ENCODE measurements at regions not wholly inside any gene's neighbourhood (a gene's known extent, or its start where the extent isn't known, plus 50 kb on each side); places are given as distances from the start of the nearest gene placed in this dataset.
"Not testable (repeated sequence)": the region's sequence is repeated elsewhere in the genome, so short reads cannot be mapped to it uniquely, and the experiment has no call there.

DNA sequence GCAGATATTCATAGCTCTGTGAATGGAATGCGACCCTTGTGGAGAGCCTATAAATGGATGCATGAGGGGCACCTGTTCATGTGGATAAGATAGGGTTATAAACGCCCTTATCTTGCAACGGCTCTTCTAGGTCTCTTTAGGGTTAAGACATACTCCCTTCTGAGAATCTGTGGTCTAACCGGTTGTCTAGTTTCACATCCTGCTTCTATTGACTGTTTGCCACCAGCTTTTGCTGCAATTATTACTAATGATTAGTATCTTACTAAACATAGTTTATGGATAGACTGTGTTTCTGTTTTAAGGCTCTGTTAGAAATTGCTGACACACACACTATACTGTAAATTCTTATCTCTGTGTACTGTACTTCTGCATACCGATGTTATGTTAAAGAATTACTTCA lies 198.9 kb upstream of the CYLC2 start:
- H3K9ac ChIP-seq (ENCODE audit: low read depth, low read length): no peak overlapping the region
- no peaks in the 10 kb centered on the region for H3K36me3 ChIP-seq (ENCODE audit: insufficient read depth, low read length)
- no peaks in the 10 kb centered on the region for H3K4me1 ChIP-seq (ENCODE audit: insufficient read depth, low read length)
- no peaks in the 10 kb centered on the region; the same call in 1 of the 2 replicates for H3K9me3 ChIP-seq (ENCODE audit: control insufficient read depth, insufficient read depth, low read length)

DNA sequence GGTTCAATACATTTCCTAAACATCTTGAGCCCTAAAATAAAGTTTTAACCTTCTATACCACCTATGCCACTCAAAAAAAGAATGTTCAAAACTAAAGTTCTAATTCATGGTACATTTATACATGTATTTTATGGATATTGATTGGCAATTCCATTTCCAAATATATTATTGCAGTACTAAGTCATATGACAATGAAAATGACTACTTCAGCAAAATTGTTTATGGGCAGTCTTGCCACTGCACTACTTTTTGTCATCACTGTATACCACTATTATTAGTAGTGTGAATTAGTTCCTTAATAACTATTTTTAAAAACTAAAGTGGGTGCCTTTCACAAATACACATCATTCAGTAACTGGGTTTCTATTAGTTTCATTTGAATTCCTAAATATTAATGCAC lies 199.6 kb upstream of the CYLC2 start:
- Histone ChIP-seq H3K9ac (ENCODE audit: low read depth, low read length) (no peak overlapping the region), H3K9me3 (ENCODE audit: control insufficient read depth, insufficient read depth, low read length) (no peaks in the 10 kb centered on the region; the same call in 1 of the 2 replicates), H3K36me3 (ENCODE audit: insufficient read depth, low read length) (no peaks in the 10 kb centered on the region), H3K4me1 (ENCODE audit: insufficient read depth, low read length) (no peaks in the 10 kb centered on the region)

DNA sequence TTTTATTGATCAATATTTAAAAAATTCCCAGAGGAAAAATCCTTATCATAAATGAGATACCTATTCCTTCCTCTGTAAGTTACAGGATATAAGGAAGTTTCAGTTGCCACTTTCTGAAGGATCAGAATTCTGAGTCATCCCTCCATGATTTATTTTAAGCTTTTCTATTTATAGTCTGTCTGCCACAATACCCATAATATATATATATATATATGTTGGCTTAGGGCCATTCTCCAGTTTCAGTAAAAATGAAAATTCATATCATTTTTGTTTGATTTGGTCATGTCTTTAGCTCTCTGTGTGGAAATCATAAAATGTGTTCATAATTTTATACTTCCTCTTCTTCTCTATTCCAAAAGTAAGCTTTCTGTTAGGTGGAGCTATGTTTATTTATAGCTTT lies 215.8 kb upstream of the CYLC2 start:
- Histone ChIP-seq H3K36me3 (ENCODE audit: insufficient read depth, low read length) (no peaks in the 10 kb centered on the region), H3K9me3 (ENCODE audit: control insufficient read depth, insufficient read depth, low read length) (no peaks in the 10 kb centered on the region), H3K9ac (ENCODE audit: low read depth, low read length) (no peak overlapping the region), H3K4me1 (ENCODE audit: insufficient read depth, low read length) (no peaks in the 10 kb centered on the region)

DNA sequence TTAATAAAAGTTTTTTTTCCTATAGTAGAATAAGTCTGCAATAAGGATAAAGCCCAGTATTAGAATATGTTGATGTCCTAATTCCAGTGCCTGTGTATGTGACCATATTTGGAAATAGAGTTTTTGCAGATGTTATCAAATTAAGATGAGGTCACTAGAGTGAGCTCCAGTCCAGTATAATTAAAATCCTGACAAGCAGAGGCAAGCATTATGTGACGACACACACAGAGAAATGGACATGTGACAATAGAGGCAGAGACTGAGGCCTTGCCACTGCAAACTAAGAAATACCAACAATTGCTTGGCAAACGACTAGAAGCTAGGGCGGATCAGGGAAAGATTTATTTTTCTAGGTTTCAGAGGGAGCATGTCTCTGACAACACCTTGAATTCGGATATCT lies 216.4 kb upstream of the CYLC2 start:
- Histone ChIP-seq H3K9ac (ENCODE audit: low read depth, low read length) (no peak overlapping the region), H3K36me3 (ENCODE audit: insufficient read depth, low read length) (no peaks in the 10 kb centered on the region), H3K9me3 (ENCODE audit: control insufficient read depth, insufficient read depth, low read length) (no peaks in the 10 kb centered on the region), H3K4me1 (ENCODE audit: insufficient read depth, low read length) (no peaks in the 10 kb centered on the region)

- H3K9ac ChIP-seq (ENCODE audit: low read depth, low read length): no peak overlapping the region
- H3K9me3 ChIP-seq (ENCODE audit: control insufficient read depth, insufficient read depth, low read length): no peaks in the 10 kb centered on the region
- H3K4me1 ChIP-seq (ENCODE audit: insufficient read depth, low read length): no peaks in the 10 kb centered on the region
- no peaks in the 10 kb centered on the region for H3K36me3 ChIP-seq (ENCODE audit: insufficient read depth, low read length)
These were observed 224.4 kb upstream of the CYLC2 start for GRCh38 chr9:102770704-102771103.

DNA sequence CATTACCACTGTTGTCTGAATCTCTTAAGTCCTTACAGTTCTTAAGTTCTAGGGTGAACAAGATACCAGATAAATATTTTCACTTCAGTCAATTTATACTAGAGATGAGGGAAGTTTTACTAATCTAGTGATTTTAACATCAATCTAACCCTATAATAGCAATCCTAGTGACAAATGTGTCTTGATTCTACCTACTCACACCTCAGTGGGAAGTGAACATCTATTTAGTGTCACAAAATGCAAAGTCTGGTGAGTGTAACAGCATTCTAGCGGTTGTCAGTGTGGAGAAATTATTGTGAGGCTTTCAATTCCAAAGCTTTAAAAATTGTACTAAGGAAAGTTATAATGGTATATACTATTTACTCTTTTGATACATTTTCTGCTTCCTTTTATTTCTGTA lies 225.8 kb upstream of the CYLC2 start:
- no peaks in the 10 kb centered on the region for H3K36me3 ChIP-seq (ENCODE audit: insufficient read depth, low read length)
- H3K9me3 ChIP-seq (ENCODE audit: control insufficient read depth, insufficient read depth, low read length): no peaks in the 10 kb centered on the region
- H3K4me1 ChIP-seq (ENCODE audit: insufficient read depth, low read length): no peaks in the 10 kb centered on the region
- no peak overlapping the region for H3K9ac ChIP-seq (ENCODE audit: low read depth, low read length)

GRCh38 chr9:102768002-102768401 lies 227.1 kb upstream of the CYLC2 start:
- Histone ChIP-seq H3K36me3 (ENCODE audit: insufficient read depth, low read length) (no peaks in the 10 kb centered on the region), H3K9me3 (ENCODE audit: control insufficient read depth, insufficient read depth, low read length) (no peaks in the 10 kb centered on the region), H3K4me1 (ENCODE audit: insufficient read depth, low read length) (no peaks in the 10 kb centered on the region), H3K9ac (ENCODE audit: low read depth, low read length) (no peak overlapping the region)

GRCh38 chr9:102767076-102767475 lies 228.1 kb upstream of the CYLC2 start:
- no peaks in the 10 kb centered on the region for H3K36me3 ChIP-seq (ENCODE audit: insufficient read depth, low read length)
- H3K9ac ChIP-seq (ENCODE audit: low read depth, low read length): no peak overlapping the region
- H3K4me1 ChIP-seq (ENCODE audit: insufficient read depth, low read length): no peaks in the 10 kb centered on the region
- H3K9me3 ChIP-seq (ENCODE audit: control insufficient read depth, insufficient read depth, low read length): no peaks in the 10 kb centered on the region

DNA sequence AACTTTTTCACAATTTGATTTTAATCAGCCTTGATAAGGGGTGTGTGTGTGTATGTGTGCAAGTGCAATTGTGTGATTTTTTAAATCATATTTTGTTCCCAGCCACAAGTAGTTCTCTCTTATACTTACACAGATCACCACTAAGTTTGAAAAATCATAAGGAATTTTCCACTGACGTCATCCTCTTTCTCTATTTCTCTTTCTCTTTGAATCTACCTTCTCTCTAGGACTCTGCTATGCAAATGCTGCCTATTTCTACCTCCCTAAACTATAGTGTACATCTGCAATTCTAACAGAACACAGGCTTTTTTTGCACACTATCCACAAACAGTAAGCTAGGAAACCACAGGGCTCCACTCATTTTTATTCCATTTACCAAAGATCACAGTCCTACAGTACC lies 254.6 kb upstream of the CYLC2 start:
- no peak overlapping the region for H3K9ac ChIP-seq (ENCODE audit: low read depth, low read length)

GRCh38 chr9:102728946-102729345 lies 266.2 kb upstream of the CYLC2 start:
- no peaks in the 10 kb centered on the region for H3K36me3 ChIP-seq (ENCODE audit: insufficient read depth, low read length)
- H3K9me3 ChIP-seq (ENCODE audit: control insufficient read depth, insufficient read depth, low read length): peaks cover 3% of the 10 kb centered on the region; the same call in 1 of the 2 replicates
- no peak overlapping the region for H3K9ac ChIP-seq (ENCODE audit: low read depth, low read length)
- no peaks in the 10 kb centered on the region for H3K4me1 ChIP-seq (ENCODE audit: insufficient read depth, low read length)

More for the DNA sequence above, 254.6 kb upstream of the CYLC2 start:
- no peaks in the 10 kb centered on the region for H3K9me3 ChIP-seq (ENCODE audit: control insufficient read depth, insufficient read depth, low read length)
- H3K4me1 ChIP-seq (ENCODE audit: insufficient read depth, low read length): no peaks in the 10 kb centered on the region
- no peaks in the 10 kb centered on the region for H3K36me3 ChIP-seq (ENCODE audit: insufficient read depth, low read length)

DNA sequence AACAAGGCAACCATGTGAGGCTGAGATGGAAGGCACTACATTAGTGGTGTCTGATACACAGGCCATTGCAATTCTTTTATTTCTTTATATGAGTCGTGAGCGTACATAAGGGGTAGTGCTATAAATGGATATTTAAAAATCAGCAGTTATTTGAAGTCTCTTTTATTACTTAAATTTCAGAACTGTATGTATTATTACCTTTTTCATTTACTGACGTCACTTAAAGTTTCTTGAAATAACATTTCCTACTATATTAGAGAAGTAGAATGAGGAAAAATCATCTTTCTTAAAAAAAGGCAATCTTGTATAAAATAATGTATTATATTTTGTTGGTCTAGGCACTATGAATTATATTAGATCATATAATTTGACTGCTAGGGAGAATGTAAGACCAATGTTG lies 280.9 kb upstream of the CYLC2 start:
- H3K9me3 ChIP-seq (ENCODE audit: control insufficient read depth, insufficient read depth, low read length): peaks cover 7% of the 10 kb centered on the region
- no peaks in the 10 kb centered on the region for H3K4me1 ChIP-seq (ENCODE audit: insufficient read depth, low read length)
- no peaks in the 10 kb centered on the region for H3K36me3 ChIP-seq (ENCODE audit: insufficient read depth, low read length)
- H3K9ac ChIP-seq (ENCODE audit: low read depth, low read length): no peak overlapping the region

DNA sequence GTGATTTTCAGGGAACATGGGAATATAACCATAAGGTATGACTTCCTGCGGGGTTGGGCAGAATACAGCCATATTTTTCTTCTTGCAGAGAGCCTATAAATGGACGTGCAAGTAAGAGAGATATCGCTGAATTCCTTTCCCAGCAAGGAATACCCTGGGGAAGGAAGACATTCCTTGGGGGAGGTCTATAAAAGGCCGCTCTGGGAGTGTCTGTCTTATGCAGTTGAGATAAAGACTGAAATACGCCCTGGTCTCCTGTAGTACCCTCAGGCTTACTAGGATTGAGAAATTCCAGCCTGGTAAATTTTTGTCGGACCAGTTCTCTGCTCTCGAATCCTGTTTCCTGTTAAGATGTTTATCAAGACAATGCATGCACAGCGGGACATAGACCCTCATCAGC lies 282.2 kb upstream of the CYLC2 start:
- H3K9ac ChIP-seq (ENCODE audit: low read depth, low read length); H3K9me3 ChIP-seq (ENCODE audit: control insufficient read depth, insufficient read depth, low read length); H3K36me3 ChIP-seq (ENCODE audit: insufficient read depth, low read length); H3K4me1 ChIP-seq (ENCODE audit: insufficient read depth, low read length): not testable (repeated sequence)

DNA sequence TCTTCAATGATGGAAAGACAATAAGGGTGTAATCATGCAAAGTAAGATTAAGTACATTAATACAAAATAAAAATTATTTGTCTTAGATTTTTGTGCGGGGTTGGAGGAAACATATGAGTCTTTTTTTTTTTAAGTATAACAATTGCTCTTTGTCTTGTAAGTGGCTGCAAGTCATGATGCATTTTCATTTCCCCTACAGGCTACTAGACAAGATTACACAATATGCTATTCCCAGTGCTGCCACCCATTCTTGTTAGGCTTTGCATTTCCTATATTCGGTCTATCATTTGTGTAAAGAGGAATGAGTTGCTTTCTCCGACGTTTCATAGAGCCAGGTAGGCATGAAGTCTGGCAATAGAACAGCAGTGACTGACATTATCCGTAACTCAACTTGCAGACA lies 294.2 kb upstream of the CYLC2 start:
- no peak overlapping the region for H3K9ac ChIP-seq (ENCODE audit: low read depth, low read length)
- no peaks in the 10 kb centered on the region for H3K9me3 ChIP-seq (ENCODE audit: control insufficient read depth, insufficient read depth, low read length)
- no peaks in the 10 kb centered on the region for H3K4me1 ChIP-seq (ENCODE audit: insufficient read depth, low read length)
- H3K36me3 ChIP-seq (ENCODE audit: insufficient read depth, low read length): no peaks in the 10 kb centered on the region

DNA sequence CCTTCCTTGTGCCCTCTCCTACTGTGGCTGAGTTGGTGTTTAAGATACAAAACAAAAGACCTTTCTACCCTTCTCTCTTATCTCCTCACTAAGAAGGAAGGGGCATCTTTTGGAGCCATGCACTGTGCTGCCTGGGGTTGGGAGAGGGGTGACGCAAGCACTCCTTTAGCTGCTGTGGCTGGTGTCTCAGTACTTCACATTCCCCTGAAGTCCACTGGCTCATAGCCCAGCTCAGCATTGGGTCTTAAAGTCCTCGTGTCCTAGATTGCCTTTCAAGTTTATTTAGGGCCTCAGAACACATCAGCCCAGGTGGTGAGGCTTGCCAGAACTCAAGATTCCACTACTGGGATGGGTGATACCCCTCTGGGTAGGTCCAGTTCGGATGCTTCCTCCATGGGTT lies 325.9 kb upstream of the CYLC2 start:
- Histone ChIP-seq H3K9ac (ENCODE audit: low read depth, low read length) (no peak overlapping the region), H3K36me3 (ENCODE audit: insufficient read depth, low read length) (no peaks in the 10 kb centered on the region), H3K4me1 (ENCODE audit: insufficient read depth, low read length) (no peaks in the 10 kb centered on the region), H3K9me3 (ENCODE audit: control insufficient read depth, insufficient read depth, low read length) (no peaks in the 10 kb centered on the region)

DNA sequence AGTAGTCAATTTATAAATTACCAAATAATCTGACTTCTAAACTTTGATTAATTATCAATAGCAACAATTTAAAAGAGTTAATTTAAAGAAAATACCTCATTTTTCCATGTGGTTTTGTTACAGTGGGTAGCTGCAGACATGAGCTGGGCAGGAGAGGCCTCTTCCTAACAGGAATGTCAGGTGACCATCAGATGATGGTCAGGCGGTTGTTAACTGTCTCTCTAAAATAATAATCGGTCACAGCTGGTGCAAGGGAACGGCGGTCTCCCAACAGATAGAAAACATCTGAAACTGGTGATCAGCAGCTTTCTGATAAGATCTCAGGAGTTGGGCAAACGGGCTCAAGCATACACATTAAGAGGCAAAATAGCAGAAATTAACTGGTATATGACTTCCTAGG lies 342.7 kb upstream of the CYLC2 start:
- Histone ChIP-seq H3K9me3 (ENCODE audit: control insufficient read depth, insufficient read depth, low read length) (no peaks in the 10 kb centered on the region), H3K4me1 (ENCODE audit: insufficient read depth, low read length) (no peaks in the 10 kb centered on the region), H3K36me3 (ENCODE audit: insufficient read depth, low read length) (no peaks in the 10 kb centered on the region), H3K9ac (ENCODE audit: low read depth, low read length) (no peak overlapping the region)

GRCh38 chr9:102650896-102651295 lies 344.2 kb upstream of the CYLC2 start:
- H3K9me3 ChIP-seq (ENCODE audit: control insufficient read depth, insufficient read depth, low read length): no peaks in the 10 kb centered on the region
- H3K36me3 ChIP-seq (ENCODE audit: insufficient read depth, low read length): no peaks in the 10 kb centered on the region
- no peaks in the 10 kb centered on the region for H3K4me1 ChIP-seq (ENCODE audit: insufficient read depth, low read length)
- no peak overlapping the region for H3K9ac ChIP-seq (ENCODE audit: low read depth, low read length)

Data from ES-I3 (cell line).